GDM1 (cell line): ENCODE measurements at regions not wholly inside any gene's neighbourhood (a gene's known extent, or its start where the extent isn't known, plus 50 kb on each side); places are given as distances from the start of the nearest gene placed in this dataset.

ENCODE experiments used
- DNase-seq: peaks from one replicate; lab custom pipeline; 2025; lab: John Stamatoyannopoulos, UW

DNA sequence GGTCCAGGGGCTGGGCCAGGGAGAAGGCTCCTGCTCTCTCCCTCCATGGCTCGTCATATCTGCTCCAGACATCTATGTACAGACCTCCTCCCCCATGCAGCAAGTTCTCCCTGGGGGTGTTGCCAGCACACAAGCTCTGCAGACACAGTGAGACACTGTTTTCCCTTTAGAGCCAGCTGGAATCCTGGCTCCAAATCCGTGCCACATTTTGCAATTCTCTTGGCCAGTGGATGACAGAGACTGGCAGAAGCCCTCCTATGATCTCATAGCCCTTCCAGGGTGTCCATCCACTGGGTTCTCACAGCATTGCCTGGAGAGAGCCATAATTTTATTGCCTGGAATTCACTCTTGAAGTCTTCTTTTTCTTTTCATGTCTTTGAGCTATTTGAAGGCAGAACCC is 203.9 kb downstream of the TLE3 start:
- DNase-seq: no peak

DNA sequence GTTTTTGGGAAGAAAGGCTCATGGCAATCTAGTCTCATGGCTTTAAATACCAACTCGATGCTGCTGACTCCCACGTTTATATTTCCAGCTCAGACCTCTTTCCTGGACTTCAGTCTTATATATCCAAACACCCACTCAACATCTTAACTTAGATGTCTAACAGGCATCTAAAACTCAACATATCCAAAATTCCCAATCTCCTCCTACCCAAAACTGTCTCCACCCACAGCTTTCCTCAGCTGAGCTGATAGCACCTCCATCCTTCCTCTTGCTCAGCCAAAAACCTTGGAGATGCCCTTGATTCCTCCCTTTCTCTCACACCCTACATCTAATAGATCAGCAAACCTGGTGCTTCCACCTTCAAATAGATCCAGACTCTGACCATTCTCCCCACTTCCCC is 202.5 kb downstream of the TLE3 start:
- no peak for DNase-seq

- no peak for DNase-seq
Observed at GRCh38 chr15:69896606-69897005, 201.1 kb downstream of the TLE3 start.

DNA sequence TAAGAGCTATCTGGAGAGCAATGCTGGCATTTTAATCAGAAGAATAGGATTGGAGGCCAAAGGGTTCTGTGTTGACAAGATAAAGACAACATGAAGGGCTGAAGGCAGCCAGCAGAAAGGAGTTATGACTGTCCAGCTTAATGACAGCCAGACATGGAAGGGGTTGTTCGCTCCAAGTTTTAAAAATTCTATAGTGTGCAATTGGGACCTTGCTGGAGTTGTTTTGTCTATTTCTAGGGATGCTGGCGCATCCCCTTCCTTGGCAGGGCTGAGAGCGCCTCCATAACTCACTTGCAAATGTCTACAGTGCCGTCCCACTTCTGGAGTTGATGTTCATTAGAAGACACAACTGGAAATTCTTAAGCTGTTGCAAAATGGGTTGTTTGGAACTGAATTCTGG is 200.7 kb downstream of the TLE3 start:
- DNase-seq: no peak

- no peak for DNase-seq
Observed at GRCh38 chr15:69897471-69898237, 200.1 kb downstream of the TLE3 start.

GRCh38 chr15:69898243-69898642 is 199.5 kb downstream of the TLE3 start:
- no peak for DNase-seq

- no peak for DNase-seq
Observed at GRCh38 chr15:69902414-69903062, 195.2 kb downstream of the TLE3 start.

GRCh38 chr15:69903470-69904469 is 193.9 kb downstream of the TLE3 start:
- DNase-seq: no peak

DNA sequence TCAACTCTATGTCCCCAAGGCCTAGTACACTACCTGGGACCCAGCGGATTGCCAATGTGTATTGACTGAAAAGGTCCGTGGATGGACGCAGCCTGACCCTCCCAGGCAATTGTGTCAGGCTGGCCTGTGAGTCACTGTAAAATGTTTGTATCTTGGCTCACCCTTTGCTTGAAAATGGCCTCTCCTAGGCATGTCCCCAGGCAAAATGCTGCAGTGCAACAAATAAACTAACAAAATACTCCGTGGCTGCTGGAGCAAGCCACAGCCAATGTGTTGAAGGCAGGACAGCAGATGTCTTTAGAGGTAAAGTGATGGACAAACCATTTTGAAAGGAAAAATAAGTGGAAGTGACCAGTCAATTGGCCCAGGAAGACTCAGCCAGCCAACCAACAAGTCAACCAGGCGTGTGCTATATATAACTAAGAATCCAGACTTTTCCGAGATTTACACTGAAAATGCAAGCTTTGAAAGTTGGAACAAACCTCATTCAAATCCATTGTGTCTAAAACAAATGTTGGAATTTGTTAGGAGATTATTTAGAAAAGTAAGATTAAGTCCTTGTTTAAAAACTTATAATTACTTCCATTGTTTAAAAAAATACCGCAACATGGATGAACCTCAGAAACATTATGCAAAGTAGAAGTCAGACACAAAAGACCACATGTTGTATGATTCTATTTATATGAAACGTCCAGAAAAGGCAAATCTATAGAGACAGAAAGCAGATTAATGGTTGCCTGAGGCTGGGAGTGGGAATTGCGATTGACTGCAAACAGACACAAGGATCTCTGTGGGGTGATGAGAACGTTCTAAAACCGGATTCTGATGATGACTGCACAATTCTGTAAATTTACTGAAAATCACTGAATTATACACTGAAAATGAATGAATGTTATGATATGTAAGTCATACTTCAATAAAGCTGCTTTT is 191.2 kb downstream of the TLE3 start:
- DNase-seq: no peak

- no peak for DNase-seq
Observed at GRCh38 chr15:69908060-69908459, 189.7 kb downstream of the TLE3 start.

GRCh38 chr15:69908590-69909420 is 188.9 kb downstream of the TLE3 start:
- no peak for DNase-seq

DNA sequence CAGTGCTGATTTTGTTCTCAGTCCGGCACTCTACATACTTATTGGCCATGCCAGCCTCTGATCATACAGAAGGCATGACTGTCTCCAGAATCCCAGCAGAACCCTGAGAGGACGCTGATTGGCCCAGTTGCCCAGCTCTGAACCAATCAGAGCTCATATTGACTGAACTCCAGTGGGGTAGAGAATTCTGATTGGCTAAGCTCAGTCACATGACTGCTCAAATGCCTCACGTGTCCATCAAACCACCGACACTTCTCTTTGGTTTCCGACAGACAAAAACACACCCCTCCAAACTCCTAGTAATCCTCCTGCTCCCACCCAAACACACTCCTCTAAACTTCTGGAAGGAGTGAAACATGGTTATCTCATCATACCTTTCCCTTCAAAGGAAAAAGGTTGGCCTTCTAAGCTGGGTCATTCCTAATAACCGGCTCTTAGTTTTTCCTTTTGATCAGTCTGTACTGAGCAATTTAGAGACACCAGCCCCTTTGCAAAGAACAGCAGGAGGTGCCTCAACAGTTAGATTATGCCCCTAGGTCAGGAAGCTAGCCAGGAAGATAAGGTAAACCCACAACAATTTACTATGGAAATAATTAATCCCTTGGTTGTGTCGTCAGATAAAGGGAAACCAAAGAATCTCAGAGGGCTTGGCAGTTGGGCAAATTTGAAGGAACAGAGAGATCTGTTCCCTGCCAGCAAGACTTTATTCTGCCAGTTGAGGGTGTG is 187.8 kb downstream of the TLE3 start:
- no peak for DNase-seq

DNA sequence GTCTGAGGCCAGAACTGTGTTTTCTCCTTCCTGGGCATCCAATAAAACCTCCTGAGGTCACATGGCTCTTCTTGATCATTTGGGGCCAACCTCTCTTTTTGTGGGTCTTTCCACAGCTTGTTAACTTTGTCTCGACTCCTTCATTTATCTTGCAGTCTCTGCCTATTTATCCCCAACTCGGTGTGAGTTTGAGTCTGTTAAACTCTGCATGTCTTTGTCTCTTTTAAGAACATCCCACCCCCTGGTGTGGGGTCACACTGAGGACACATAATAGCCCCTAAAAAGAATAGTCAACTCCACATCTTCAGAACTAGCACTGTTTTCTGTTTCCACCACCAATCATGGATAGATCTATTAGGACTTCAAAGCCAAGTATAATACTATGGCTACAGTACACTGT is 187.2 kb downstream of the TLE3 start:
- no peak for DNase-seq

GRCh38 chr15:69912116-69912515 is 185.6 kb downstream of the TLE3 start:
- no peak for DNase-seq

DNA sequence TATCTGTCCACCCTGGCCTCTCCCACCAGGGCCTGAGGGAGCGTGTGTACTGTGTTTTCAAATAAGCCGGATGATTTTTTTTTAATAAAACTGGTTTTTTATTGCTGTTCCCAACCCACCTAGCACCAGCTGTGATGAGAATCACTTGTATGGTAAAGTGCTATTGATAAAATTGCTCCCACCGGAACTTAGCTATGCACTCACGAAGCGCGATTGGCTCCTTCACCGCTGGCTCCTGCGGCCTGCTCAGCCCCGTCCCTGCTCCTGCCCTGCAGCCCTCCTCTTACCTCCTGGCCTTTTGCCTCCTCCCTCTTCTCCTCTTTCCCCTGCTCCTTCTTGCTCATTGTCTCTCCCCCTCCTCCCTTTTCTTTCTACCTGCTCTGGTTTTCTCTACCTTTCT is 183.7 kb downstream of the TLE3 start:
- no peak for DNase-seq

DNA sequence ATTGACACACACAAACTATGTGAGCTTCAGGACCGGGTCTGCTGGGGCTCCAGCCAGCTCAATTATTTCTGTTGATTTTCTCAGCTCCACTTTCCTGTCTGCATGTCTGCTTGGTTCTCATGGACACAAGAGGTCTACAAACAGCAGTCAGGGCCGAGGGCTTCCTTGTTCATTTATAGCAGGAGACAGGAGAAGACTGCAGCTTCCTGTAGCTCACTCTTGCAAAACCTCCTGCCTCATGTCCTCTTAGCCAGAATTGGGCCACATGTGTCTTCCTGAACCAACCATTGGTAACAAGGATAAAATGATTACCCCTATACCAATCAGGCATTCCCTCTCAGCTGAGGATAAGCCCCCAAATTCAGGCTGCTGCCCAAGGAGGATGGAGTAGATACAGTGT is 182.8 kb downstream of the TLE3 start:
- DNase-seq: peak; percentile 36

- no peak for DNase-seq
Observed at GRCh38 chr15:69916169-69916785, 181.4 kb downstream of the TLE3 start.

GRCh38 chr15:69917056-69917455 is 180.7 kb downstream of the TLE3 start:
- DNase-seq: no peak

DNA sequence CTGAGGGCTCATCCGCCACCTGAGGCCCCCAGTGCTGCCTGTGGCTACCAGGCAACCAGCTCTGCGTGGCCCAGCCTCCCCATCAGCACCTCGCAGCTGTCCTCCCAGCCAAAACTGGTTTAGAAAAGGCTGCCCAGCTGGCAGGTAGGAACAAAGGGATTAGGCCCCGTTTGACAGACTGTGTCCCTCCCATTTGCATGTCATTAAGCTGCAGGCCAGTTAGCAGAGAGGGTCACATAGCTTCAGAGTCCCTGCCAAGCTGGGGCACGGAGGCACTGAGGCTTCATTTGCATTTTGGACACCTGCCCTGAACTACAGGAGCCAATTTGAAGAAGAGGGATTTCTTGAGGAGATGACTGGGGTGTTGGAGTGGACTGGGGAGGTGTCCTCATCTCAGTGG is 177.9 kb downstream of the TLE3 start:
- no peak for DNase-seq
